GM21825 (cell line): ENCODE measurements at regions not wholly inside any gene's neighbourhood (a gene's known extent, or its start where the extent isn't known, plus 50 kb on each side); places are given as distances from the start of the nearest gene placed in this dataset.
"Not testable (repeated sequence)": the region's sequence is repeated elsewhere in the genome, so short reads cannot be mapped to it uniquely, and the experiment has no call there.

Source experiments
- ATAC-seq: cut with Tn5 transposase; IDR thresholded peaks from one replicate; pipeline ENCODE4 v1.9.1; 2021; ENCODE audit warnings: mild to moderate bottlenecking, moderate library complexity; ENCODE audit not compliant: unreplicated experiment

DNA sequence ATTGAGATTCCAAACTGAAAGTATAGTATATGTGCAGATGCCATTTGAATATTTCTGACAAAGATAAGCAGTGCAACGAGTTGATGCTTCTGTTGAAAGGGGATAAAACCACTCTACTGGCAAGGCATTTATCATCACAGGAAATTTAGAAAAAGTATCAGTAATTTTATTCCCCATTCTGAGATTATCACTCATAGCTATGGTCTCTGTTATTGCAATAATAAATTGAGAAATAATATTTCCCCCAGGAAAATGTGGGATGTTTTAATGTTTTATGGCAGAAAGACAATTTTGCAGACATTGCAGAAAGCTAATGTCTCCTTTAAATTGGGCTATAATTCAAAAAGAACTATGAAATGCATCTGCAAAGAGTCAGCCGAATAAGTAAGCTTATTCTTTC lies 1612.7 kb upstream of the ACO1 start:
- no peak for ATAC-seq

- no peak for ATAC-seq
Measured at GRCh38 chr9:30773427-30773826, 1611.0 kb upstream of the ACO1 start.

- ATAC-seq = no peak
Measured at GRCh38 chr9:30774326-30774725, 1610.1 kb upstream of the ACO1 start.

GRCh38 chr9:30775236-30775635 lies 1609.2 kb upstream of the ACO1 start:
- ATAC-seq = no peak

DNA sequence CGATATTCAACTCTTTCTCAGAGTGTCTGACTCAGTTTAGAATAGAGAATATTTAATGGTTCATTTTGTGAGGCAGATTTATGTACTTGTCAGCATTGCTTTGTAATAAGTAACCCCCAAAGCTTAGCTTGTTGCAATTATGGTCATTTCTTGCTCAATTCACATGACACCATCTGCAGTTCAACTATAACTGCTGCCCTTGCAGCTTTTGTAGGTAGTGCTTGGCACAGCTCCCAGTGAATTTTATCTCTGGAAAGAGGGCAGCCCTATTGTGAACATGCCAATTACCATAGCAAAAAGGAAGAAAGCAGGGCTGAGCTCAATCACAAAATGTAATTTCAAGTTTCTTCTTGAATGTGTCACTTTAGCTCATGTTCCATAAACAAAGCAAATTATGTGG lies 1587.7 kb upstream of the ACO1 start:
- no peak for ATAC-seq

GRCh38 chr9:30799527-30800101 lies 1584.8 kb upstream of the ACO1 start:
- no peak for ATAC-seq

- ATAC-seq = no peak
Measured at GRCh38 chr9:30800421-30800820, 1584.0 kb upstream of the ACO1 start.

DNA sequence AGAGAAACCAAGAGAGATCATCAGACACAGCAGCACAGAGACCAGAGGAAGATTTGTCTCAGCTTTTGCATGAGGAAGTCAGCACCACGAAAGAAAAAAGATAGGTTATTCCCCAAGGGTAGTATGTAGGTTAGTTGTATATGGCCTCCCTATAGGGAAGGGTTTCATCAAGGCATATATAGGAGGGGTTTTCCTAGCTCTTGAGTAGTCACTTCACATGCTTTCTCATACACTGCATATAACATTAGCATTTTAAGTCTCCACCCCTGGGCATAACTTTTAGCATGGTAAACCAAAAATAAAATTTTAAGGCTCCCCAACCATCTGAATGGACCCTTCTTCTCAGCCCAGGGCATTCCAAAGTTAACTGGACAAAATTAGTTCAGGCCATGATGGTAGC lies 1571.6 kb upstream of the ACO1 start:
- no peak for ATAC-seq

DNA sequence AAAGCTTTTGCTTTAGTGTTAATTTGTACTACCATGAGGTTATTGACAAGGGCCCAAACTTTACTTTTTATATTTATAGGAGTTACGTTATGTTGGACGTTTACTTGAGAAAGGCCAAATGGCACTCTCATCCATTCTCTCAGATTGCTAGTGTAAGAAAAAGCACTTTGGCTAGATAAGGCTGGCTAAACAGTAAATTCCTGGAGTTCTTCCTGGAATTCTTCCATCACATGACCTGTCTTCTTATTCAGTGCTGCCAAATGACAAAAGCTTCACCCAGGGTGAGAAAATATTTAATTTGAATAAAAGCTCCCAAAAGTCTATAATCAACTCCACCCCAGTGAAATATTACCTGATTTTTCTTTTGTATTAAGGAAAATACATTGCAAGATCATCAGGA lies 1568.9 kb upstream of the ACO1 start:
- ATAC-seq = no peak

DNA sequence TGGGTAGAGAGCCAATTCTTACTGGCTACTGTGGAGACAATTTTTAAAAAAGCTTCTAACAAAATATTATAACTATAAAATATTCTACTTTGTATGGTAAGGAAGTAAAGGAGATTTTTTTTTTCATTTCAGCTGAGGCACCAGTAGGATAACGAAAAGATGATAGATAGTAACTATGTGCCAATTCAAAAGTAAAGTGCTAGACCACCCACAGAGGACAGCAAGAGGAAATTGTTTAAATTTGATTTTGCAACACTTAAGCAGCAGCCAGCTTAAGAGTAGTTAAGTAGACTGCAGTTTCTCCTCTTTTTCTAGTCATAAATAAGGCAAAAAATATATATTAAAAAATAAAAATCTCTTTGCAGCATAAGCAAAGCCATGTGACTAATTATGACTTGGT lies 1539.3 kb upstream of the ACO1 start:
- ATAC-seq = no peak

DNA sequence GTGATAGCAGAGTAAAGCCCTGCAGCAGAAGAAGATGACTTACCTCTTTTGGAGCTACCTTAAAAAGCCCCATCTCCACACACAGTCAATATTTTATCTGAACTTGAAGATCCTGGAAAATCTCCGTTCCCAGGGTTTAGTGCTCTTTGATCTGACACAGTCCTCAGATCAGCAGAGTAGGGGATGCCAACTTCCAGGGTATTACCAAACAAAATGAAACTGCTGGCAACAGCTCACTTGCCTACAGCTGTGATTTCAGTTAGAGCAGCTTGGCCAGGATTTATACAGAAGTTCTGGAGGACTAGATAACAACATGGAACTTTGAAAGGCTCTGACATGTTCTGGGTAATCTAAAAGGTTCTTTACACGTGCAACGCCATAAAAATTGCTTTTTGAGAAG lies 1537.8 kb upstream of the ACO1 start:
- ATAC-seq = no peak

GRCh38 chr9:30851600-30851999 lies 1532.8 kb upstream of the ACO1 start:
- ATAC-seq = no peak

- no peak for ATAC-seq
Measured at GRCh38 chr9:30900706-30901105, 1483.7 kb upstream of the ACO1 start.

GRCh38 chr9:30913331-30913730 lies 1471.1 kb upstream of the ACO1 start:
- no peak for ATAC-seq

DNA sequence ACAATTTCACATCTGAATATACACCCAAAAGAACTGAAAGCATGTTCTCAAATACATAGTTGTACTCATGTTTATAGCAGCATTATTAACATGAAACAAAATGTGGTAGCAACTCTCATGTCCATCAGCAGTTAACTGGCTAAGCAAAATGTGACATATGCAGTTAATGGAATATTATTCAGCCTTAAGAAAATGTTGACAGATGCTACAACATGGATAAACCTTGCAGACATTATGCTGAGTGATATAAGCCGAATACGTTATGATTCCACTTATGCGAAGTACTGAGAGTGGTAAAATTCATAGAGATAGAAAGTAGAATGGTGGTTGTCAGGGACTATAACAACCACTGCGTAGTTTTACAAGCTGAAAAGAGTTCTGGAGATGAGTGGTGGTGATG lies 1469.0 kb upstream of the ACO1 start:
- no peak for ATAC-seq

DNA sequence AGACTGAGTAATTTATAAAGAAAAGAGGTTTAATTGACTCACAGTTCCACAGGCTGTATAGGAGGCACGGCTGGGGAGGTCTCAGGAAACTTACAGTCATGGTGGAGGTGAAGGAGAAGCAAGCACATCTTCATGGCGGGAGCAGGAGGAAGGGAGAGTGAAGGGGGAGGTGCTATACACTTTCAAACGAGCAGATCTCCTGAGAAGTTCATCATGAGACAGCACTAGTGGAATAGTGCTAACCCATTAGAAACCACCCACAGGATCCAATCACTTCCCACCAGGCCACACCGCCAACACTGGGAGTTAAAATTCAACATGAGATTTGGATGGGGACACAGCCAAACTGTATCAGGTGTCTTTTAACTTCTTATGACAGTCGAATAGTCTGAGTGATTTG lies 1459.3 kb upstream of the ACO1 start:
- no peak for ATAC-seq

- ATAC-seq = no peak
Measured at GRCh38 chr9:30925635-30926034, 1458.8 kb upstream of the ACO1 start.

- ATAC-seq = no peak
Measured at GRCh38 chr9:30928045-30928444, 1456.4 kb upstream of the ACO1 start.

GRCh38 chr9:30932226-30932625 lies 1452.2 kb upstream of the ACO1 start:
- ATAC-seq = no peak

GRCh38 chr9:30935730-30936129 lies 1448.7 kb upstream of the ACO1 start:
- ATAC-seq = no peak

GRCh38 chr9:30937106-30937505 lies 1447.3 kb upstream of the ACO1 start:
- ATAC-seq = no peak

DNA sequence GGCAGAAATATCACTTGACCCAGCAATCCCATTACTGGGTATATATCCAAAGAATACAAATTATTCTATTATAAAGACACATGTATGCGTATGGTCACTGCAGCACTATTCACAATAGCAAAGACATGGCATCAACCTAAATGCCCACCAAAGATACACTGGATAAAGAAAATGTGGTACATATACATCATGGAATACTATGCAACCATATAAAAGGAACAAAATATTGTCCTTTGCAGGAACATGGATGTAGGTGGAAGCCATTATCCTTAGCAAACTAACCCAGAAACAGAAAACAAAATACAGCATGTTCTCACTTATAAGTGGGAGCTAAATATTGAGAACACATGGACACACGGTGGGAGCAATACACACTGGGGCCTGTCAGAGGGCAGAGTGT lies 1441.6 kb upstream of the ACO1 start:
- ATAC-seq = not testable (repeated sequence)

DNA sequence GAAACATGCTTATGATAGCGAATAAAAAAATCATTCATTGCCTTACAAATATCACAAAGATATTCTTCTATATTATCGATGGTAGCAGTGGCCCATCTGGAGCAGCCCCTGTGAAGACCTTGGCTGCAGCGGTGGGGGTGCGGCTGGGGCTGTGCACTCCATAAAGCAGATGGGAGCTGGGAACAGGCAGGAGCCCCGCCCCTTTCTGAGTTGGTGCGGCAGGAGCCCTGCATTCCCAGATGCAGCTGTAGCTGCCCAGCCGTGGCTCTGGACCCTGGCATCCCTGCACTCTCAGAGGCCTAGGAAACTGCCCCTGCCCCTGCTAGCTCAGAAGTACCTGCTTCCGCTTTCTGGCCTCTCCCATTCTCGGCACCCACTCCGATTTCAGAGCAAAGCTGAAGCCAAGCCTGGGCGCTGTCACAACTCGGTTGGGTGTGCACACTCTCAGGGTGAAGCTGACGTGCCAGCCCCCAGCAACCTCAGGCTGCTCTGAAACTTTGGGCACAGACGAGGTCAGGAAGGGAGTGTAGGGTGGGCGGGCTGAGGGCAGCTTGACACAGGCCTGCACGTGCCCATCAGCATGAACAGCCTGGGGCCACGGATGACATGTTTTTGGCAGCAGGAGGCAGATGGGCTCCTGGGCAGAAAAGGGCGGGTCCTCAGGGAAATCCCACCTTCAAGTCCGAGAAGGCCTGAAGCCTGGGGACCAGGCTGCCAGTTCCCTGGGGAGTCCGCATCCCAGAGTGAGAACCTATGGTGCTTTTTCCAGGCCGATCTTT lies 1440.8 kb upstream of the ACO1 start:
- no peak for ATAC-seq
